OCI-M2 (cell line): ENCODE measurements at regions not wholly inside any gene's neighbourhood (a gene's known extent, or its start where the extent isn't known, plus 50 kb on each side); places are given as distances from the start of the nearest gene placed in this dataset.
"Not testable (repeated sequence)": the region's sequence is repeated elsewhere in the genome, so short reads cannot be mapped to it uniquely, and the experiment has no call there.

Source experiments
- DNase-seq: peaks from one replicate; lab custom pipeline; 2025; ENCODE audit not compliant: unreplicated experiment; lab: John Stamatoyannopoulos, UW

DNA sequence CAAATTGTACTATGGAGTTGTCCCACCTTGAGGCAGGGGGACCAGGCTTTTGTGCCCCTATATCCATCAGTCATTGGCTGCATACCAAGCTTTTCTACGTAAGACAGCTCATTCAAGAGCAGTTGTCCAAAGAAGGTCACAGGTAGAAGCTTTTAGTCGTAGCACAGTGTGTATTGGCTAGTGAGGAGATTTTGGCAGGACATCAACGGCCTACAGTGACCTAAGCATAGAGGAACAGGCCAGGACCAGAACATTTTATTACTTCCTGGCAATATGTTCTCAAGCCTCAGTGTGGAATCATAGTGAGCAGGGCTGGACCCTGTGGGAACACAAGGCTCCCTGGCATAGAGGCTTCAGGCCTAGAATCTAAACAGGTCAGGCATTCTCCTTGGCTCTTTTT is 105.4 kb upstream of the ANKRD28 start:
- DNase-seq = no peak

- DNase-seq = no peak
These were observed 106.3 kb upstream of the ANKRD28 start for GRCh38 chr3:15903759-15904720.

DNA sequence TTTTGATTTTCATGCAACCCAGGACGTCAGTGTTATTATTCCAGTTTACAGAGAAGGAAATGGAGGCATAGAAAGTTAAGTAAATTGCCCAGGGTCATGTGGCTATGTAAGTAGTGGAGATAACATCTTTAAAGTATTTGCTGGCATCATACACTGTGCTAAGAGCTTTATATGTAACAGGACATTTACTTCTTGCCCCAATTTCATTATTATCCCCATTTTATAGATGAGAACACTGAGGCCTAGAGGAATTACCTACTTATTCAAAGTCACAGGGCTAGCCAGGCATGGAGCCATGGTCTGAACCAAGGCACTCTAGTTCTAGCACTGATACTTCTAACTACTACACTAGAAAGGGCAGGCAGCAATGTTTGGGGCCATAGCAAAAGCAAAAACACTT is 107.3 kb upstream of the ANKRD28 start:
- no peak for DNase-seq

DNA sequence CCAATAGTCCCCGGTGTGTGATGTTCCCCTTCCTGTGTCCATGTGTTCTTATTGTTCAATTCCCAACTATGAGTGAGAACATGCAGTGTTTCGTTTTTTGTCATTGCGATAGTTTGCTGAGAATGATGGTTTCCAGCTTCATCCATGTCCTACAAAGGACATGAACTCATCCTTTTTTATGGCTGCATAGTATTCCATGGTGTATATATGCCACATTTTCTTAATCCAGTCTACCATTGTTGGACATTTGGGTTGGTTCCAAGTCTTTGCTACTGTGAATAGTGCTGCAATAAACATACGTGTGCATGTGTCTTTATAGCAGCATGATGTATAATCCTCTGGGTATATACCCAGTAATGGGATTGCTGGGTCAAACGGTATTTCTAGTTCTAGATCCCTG is 109.6 kb upstream of the ANKRD28 start:
- DNase-seq = not testable (repeated sequence)

DNA sequence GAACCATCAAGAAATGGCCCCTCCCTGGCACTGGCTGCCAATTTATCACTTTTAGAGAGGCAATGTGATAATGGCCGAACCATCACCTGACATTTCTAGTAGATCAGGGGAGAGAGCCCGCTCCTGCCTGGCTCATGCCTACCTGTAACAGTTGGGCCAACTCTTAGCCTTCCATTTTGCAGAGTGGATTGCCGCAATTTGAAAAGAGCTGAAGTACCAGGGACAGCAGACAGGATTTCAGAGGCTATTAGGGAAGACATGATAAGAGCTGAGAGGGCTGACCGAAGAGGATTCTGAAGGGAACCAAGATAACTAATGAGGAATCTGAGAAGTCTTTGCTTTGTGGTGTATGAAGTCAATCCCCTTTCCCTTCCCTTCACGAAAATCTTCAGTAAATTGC is 121.2 kb upstream of the ANKRD28 start:
- DNase-seq = no peak

DNA sequence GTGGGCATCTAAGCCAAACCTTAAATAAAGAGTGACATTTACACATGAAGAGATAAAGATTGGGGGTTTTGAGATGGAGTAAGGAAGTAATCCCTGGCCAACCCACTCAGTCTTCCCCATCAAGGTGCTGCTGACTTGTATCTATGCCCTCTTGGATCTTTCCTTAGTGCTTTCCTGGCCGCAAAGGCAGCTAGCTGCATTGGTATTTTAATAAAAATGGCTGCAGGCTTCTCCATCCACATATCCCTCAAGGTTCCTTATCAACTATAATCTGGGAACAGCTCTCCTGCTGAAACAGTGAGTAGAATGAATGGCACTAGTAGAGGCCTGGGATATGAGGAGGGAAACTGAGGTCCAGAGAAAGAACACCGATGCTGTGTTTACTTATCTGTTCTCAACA is 122.2 kb upstream of the ANKRD28 start:
- no peak for DNase-seq

- DNase-seq = no peak
These were observed 126.0 kb upstream of the ANKRD28 start for GRCh38 chr3:15923640-15924405.

GRCh38 chr3:15924914-15925313 is 127.1 kb upstream of the ANKRD28 start:
- no peak for DNase-seq

GRCh38 chr3:15926871-15927270 is 129.1 kb upstream of the ANKRD28 start:
- no peak for DNase-seq

- DNase-seq = no peak
These were observed 130.2 kb upstream of the ANKRD28 start for GRCh38 chr3:15927969-15928368.

DNA sequence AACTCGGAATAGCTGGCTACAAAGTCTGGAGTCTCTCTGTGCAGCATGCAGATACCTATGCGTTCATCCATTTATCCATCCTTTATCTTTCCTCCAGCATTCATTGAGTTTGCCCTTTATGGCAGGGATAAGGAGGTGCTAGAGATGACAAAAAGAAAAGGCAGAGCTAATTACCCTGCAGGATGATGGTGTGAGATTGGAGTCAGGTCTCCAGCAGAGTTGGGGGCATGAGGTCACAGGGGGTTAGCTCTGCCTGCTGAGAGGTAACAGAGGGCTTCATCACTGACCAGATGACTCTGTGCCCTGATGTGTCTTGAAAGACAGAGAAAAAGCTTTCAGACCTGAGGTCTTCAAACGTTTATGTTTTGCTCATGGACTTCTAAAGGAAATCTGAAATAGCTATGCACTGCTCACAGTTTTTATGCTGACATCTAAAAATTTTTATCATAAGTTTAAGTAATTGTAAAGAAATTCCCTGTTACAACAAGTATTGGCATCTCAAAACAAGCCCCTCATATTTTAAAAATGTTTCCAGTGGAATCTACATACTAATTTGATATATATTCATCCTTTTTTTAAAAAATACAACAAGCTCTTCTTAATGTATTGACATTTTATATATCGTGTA is 132.3 kb upstream of the ANKRD28 start:
- DNase-seq = no peak

DNA sequence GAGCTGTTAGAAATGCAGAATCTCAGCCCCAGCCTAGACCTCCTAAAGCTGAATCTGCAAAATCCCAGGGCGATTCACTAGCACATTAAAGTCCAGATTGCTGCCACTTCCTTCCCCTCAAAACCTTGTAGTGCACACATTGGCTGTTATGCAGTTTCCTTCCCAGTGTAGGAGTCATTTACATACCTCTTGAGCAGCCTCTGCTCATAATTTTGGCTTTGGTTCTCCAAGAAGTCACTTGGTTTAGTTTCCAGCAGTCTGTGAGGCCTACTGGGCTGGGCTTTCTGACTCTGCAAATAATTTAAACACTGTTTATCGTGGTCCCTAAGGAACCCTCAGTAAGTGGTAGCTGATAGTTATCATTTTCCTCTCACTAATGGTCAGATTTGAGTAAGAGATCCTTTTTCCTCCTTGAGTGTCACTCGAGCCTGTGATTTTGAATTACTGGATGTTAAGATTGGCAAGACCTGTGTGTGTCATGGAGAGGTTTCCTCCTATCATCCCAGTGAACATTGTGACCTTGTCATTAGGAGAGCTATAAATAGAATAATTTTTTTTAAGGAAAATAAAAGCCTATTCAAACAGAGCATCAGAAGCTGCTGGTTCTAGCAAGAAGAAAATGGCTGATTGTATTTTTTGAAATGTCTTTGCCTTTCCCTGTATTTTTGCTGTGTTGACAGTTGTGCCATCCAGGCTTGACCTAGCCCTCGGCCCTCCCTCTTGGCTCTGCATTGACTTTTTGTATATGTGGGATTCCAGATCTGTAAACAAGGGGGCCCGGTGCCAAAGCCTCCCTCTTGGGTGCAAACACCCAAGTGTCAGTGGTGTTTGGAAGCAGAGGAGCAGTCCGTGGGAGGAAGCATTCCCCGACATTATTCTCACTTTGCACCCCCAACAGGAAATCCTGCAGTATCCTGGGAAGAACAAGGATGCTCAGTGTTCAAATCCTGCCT is 134.8 kb upstream of the ANKRD28 start:
- DNase-seq = no peak

DNA sequence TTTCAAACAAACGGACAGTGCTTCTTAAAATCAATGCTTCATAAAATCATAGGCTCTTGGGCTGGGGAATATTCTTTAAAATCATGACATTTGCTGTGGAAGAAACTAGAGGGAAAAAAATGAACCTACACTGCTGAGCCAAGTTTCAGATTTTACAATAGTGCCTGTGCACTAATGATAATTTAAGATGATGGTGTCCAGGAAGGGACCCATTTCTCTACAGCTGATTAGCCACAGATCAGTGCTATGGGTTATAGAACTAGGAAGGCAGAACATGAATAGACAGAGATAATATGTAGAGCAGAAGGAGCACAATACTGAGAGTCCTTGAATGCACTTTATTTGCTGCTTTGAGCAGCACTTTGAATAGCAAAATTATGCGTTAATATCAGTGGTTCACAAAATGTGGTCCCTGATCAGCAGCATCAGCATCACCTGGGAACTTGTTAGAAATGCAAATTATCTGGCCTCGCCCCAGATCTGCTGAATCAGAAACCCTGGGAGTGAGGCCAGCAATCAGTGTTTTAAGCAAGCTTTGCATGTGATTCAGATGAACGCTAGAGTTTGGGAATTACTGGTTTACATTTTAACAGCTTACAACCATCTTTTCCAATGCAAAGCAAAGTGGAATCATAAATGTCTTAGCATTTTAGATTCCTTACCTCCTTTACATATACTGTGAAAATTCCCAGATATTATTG is 135.8 kb upstream of the ANKRD28 start:
- DNase-seq = no peak

GRCh38 chr3:15934389-15935195 is 136.8 kb upstream of the ANKRD28 start:
- DNase-seq = no peak

GRCh38 chr3:15936312-15936711 is 138.5 kb upstream of the ANKRD28 start:
- DNase-seq = no peak

DNA sequence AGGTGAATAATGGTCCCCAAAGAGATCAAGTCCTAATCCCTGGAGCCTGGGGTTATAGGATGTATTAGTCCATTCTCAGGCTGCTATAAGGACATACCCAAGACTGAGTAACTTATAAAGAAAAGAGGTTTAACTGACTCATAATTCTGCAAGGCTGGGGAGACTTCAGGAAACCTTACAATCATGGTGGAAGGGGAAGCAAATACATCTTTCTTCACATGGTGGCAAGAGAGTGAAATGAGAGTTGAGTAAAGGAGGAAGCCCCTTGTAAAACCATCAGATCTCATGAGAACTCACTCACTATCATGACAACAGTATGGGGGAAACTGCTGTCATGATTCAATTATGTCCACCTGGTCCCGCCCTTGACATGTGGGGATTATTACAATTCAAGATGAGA is 142.9 kb upstream of the ANKRD28 start:
- no peak for DNase-seq

- DNase-seq = not testable (repeated sequence)
These were observed 143.7 kb upstream of the ANKRD28 start for GRCh38 chr3:15941457-15941856.

DNA sequence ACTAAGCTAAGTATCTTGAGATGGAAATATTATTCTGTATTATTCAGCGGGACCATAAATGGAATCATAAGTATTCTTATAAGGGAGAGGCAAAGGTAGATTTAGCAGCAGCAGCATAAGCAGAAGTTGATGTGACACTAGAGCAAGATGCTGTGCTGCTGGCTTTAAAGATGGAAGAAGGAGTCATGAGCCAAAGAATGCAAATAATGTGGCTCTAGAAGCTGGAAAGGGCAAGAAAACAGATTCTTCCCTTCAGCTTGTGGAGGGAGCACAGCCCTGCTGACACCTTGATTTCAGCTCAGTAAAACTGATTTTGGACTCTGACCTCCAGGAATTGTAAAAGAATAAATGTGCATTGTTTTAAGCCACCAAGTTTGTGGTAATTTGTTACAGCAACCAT is 144.2 kb upstream of the ANKRD28 start:
- no peak for DNase-seq

GRCh38 chr3:15942462-15942861 is 144.7 kb upstream of the ANKRD28 start:
- no peak for DNase-seq
